Lung microvascular endothelial cell (primary cell): ENCODE measurements at regions not wholly inside any gene's neighbourhood (a gene's known extent, or its start where the extent isn't known, plus 50 kb on each side); places are given as distances from the start of the nearest gene placed in this dataset.
A peak's percentile ranks its signal among the peaks of the same experiment; 100 is the strongest.

Experiments used
- DNase-seq, 2 donors: peaks; one replicate each; pipeline versions ENCODE4 v3.0.0 to v3.0.0-alpha.2; 2010; ENCODE audit warnings: low read depth in 2 of 2

DNA sequence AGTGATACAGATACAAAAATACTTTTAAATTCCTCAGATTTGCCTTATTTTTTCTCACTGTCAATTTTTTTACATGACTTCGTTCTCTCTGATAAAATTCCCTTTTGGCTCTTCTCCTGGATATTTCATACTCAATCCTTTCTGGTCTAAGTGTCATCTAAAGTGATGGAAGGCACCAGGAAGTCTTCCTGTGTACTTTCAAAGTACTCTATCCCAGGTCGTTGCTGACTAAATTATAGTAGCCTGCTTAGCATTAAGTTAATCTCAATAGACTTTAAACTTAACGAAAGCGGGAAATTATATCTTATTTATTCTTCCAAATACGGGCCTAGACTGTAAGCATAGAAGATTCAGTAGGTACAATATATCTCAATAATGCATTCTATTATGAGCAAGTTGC is 67.8 kb downstream of the CASP12 start:
- no peak for DNase-seq

DNA sequence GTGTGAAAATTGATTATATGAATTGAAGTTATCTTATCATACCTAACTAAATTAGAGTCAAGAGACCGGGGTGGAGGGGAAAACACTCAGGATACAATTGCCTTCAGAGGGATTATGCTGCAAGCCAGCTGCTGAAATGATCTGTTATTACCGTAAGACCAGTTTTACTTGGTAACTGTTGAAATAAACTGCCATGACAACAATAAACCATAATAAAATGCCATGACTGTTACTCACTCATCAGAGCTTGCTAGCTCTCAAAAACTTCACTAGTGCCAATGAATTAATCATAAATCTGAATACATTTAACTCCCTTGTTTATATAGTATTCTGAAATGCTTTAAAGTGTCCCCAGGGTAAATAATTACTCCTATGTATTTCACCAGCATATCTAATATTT is 68.2 kb downstream of the CASP12 start:
- DNase-seq: peak; percentile 16 to 50

GRCh38 chr11:104826772-104827171 is 71.5 kb downstream of the CASP12 start:
- DNase-seq: no peak

DNA sequence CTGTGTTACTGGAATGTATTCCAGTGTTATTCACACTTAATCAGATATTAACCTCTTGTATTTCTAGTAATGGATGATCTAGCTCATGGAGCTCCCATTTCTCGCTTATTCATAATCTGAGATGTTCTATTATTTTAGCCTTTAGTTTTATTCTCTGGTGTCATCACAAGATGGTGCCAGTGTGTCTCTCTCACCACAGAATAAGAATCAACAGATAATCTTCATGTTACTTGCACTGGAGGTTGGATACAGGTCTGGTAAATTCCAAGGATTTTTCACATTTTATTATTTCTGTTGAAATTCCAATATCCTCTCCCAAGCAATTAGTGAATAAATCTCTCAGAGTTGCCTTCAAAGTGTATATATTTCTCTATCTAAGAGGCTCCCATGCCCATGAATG is 74.6 kb downstream of the CASP12 start:
- no peak for DNase-seq

GRCh38 chr11:104820431-104820830 is 77.8 kb downstream of the CASP12 start:
- DNase-seq: no peak

GRCh38 chr11:104819603-104820002 is 78.7 kb downstream of the CASP12 start:
- no peak for DNase-seq

DNA sequence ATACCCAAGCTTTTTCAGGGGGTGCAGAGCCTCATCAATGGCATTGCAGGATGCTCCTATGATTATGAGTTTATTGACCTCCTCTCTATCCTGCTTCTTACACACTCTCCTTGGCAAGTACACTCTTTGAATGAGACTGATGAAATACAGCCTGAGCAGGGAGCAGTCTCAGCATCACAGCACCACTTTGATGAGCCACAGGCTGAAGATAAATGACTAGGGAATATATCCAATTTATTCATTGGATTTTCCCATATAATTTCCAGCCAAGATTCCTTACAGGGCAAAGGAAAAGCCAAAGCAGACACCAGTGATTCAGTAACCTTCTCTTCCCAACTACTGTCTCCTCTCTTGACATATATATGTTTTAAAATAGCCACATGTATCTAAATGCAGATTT is 79.2 kb downstream of the CASP12 start:
- DNase-seq: no peak

DNA sequence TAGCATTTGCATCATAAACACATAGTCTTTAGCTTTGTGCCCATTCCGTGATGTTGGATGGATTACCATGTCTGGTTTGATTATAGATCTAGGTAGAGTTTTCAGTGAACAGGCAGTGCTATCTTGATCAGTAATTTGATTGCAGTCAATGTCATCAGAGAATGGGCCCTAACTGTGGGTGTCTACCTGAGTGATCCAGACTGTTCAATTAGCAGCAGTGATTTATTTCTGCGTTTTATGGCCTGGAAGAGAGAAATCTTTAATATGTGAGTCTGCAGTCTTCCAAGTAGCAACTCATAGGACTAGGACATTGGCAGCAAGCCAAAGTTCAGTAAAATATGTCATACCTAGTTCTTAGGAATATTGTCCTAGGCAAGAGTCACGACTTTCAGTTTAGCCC is 80.3 kb downstream of the CASP12 start:
- DNase-seq: peak in 1 of 2 donors; percentile 26

GRCh38 chr11:104813532-104813931 is 84.7 kb downstream of the CASP12 start:
- DNase-seq: no peak

DNA sequence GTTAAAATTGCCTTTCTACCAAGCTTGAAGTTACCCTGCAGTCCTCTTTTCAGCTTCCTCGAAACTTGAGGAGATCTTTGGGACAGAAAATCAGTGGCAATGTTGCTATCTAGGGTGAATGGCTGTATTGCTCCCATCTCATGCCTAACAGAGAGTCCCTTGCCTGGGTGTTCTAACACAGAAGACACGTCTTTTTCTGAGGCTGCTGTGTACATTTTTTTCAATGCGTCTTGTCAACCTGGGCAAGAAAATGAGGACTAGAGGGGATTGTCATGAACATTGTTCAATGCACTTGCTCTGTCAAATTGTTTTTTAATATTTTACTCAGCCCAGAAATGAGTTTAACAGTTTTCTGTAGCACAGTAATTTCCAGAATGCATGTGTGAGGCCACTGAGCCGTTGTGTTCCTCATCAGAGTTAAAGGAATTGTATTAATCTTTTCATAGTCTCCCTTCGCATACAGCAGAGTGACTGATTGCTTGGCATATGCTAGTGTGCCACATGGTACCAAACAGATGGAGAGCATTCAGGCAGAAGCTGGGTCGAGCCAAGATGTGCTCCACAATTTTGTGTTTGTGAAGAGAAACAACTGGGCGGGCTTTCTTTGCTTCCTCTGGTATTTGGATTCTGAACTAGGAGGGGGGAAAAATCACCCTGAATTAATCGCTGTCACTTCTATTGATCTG is 86.0 kb downstream of the CASP12 start:
- no peak for DNase-seq

GRCh38 chr11:104803776-104804175 is 94.5 kb downstream of the CASP12 start:
- no peak for DNase-seq

- peak in 1 of 2 donors; percentile 87 for DNase-seq
These were observed 99.0 kb downstream of the CASP12 start for GRCh38 chr11:104799251-104799650.

DNA sequence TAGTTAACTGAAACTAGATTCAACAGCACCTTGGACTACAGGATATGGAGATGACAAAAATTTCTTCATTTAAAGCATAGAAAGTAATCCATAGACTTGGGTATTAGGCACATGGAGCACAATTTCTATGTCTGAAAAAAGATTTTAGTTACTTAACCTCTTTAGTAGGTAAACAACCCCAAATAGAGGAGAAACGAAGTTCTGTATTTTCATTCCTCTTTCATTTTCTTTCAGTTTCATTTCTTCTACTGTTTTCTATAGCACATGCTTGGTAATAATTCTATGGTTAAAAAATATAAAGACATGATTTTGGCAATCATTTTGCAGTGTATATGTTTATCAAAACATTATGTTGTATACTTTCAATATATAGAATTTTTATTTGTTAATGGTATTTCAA is 99.5 kb downstream of the CASP12 start:
- peak in 1 of 2 donors; percentile 11 for DNase-seq

- DNase-seq: no peak
These were observed 102.0 kb downstream of the CASP12 start for GRCh38 chr11:104796301-104796700.

DNA sequence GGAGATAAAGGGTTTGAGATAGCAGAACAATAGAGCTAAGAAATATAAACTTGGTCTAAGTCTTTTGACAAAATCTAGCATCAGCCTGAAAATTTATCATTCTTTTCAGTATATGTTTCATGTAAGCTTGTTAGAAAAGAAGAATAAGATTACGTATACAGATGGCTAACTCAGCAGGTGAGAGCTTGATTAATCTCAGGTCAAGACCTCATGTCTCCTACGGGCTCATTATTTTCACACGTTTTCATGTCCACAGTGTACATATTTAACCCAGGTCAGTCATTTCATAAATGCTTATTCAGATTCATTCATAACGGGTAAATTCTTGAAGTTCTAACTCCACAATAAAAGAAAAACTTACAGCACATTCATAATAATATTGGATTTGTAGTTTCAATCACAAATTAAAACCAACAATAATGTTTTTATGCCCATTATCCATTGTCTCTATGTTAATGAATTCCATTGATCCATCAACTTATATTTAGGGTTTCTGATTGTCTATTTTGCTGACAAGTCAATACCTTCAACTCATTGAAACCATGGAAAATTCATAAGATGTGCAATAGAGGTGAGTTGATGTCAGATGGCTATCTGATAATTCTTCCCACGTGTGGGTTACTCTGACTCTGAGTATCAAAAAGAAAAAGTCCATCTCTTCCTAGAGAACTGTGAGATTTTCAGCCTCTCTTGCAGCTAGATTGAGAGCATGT is 102.6 kb downstream of the CASP12 start:
- no peak for DNase-seq

GRCh38 chr11:104792861-104793260 is 105.4 kb downstream of the CASP12 start:
- no peak for DNase-seq

DNA sequence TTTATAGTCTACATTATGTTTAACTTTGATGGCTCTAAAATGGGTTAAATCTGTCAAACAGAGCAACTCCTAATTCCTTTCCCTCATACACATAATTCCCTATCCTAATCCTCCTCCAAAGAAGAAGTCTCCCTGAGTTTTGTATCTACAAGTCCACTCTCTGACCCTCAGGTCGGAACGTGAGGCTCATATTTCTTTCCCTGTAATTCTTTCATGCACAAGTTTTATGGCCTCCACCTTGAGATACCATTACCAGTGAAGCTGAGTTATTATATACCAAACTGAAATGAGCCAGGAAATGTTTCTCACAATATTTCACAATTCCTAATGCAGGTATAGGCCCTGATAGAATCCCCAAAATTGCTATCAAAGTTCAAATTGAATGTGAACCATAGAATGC is 106.4 kb downstream of the CASP12 start:
- DNase-seq: no peak

- DNase-seq: no peak
These were observed 113.4 kb downstream of the CASP12 start for GRCh38 chr11:104784684-104785460.

DNA sequence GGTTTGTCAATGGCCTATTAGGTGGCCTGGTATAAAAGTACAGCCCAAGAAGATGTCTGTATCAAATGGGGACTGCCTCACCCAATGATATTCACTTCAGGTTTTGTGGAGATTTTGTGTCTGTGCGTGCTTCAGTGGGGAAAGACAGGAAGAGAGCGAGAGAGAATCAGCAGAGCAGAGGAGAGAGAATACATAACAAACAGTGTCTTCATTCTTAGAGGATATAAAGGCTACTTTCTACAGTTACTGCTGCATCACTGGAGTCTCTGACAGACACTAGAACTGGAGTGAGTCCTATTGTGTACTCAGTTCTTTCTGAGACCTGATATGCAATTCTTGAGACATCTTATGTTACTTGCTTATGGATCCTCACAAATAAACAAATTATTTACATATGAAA is 115.0 kb downstream of the CASP12 start:
- DNase-seq: no peak

DNA sequence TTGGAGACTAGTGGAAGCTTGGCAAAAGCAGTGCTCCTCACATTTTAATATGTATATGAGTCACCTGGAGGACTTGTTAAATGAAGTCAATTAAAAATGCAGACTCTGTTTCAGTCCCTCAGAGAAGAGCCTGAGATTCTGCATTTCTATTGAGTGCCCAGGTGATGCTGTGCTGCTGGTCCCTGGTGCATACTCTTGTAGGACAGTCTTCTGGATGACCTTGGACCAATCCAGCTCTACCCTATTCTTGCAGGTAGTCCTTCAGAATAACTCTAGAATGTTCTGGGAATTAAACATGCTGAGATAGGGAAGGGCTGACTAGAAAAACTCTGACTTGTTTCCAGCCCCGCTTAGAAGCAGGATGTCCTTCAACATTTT is 115.9 kb downstream of the CASP12 start:
- DNase-seq: no peak

- no peak for DNase-seq
These were observed 116.4 kb downstream of the CASP12 start for GRCh38 chr11:104781719-104782376.

DNA sequence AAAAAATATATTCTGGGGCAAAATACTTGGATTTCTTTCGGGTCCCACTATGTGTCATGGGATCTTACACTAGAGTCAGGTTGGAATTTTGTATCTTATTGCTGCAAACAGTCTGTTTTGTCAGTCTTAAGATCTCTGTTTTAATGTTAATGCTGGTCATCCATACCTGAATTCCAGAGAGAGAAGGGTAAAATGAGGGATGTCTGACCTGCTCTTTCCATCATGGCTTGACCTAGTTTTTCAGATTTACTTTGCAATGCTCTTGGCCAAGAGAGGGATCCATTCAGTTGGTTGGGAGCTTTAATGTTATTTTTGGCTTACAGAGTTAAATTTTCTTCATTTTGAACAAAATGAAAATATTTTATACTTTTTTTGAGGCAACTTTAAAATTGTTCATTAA is 117.2 kb downstream of the CASP12 start:
- DNase-seq: no peak
